Naive B cell (primary cell): ENCODE measurements at regions not wholly inside any gene's neighbourhood (a gene's known extent, or its start where the extent isn't known, plus 50 kb on each side); places are given as distances from the start of the nearest gene placed in this dataset.

Experiments used
- ATAC-seq, 2 donors: fragments of 150-1000 bp; cut with Tn5 transposase; 2 replicates each; pipeline ENCODE4 v1.10.0; 2021; ENCODE audit warnings: low read depth in 2 of 2, mild to moderate bottlenecking in 2 of 2, moderate library complexity in 2 of 2
- DNase-seq: peaks from one replicate; pipeline ENCODE4 v3.0.0; 2022
- H3K27ac Mint-ChIP-seq, 6 donors: one replicate each; pipeline ENCODE4 v1.8.0; 2020 to 2022; ENCODE audit warnings: mild to moderate bottlenecking in 6 of 6, mixed read lengths in 6 of 6, moderate library complexity in 5 of 6, inconsistent platforms in 2 of 6
- H3K27me3 Mint-ChIP-seq, 3 donors: one replicate each; pipeline ENCODE4 v1.8.0; 2021 to 2022; ENCODE audit warnings: mixed read lengths in 3 of 3, mild to moderate bottlenecking in 1 of 3
- H3K36me3 Mint-ChIP-seq, 2 donors: one replicate each; pipeline ENCODE4 v1.8.0; 2020 to 2022; ENCODE audit warnings: mixed read lengths in 2 of 2, inconsistent platforms in 1 of 2, mild to moderate bottlenecking in 1 of 2
- H3K4me1 Mint-ChIP-seq, 3 donors: one replicate each; pipeline ENCODE4 v1.8.0; 2020 to 2022; ENCODE audit warnings: mixed read lengths in 3 of 3, inconsistent platforms in 1 of 3, mild to moderate bottlenecking in 1 of 3, moderate library complexity in 1 of 3
- H3K4me3 Mint-ChIP-seq, 8 donors: one replicate each; pipeline ENCODE4 v1.8.0; 2020 to 2022; ENCODE audit warnings: mild to moderate bottlenecking in 8 of 8, mixed read lengths in 8 of 8, moderate library complexity in 8 of 8, inconsistent platforms in 2 of 8
- H3K9me3 Mint-ChIP-seq, 7 donors: one replicate each; pipeline ENCODE4 v1.8.0; 2020 to 2022; ENCODE audit warnings: mixed read lengths in 7 of 7, mild to moderate bottlenecking in 5 of 7, inconsistent platforms in 2 of 7, moderate library complexity in 1 of 7

- no peak overlapping the region for H3K4me3 Mint-ChIP-seq
- DNase-seq (no peak), ATAC-seq (no peak)
- H3K4me1 Mint-ChIP-seq = no peaks in the 10 kb centered on the region
- no peaks in the 10 kb centered on the region for H3K36me3 Mint-ChIP-seq
- H3K9me3 Mint-ChIP-seq = peaks cover 0 to 3% (median 0%) of the 10 kb centered on the region in 7 donors
- H3K27ac Mint-ChIP-seq = no peak overlapping the region
- H3K27me3 Mint-ChIP-seq = no peaks in the 10 kb centered on the region
Observed at GRCh38 chr7:84624527-84624926, 429.9 kb upstream of the SEMA3A start.

GRCh38 chr7:84617265-84618030 lies 422.9 kb upstream of the SEMA3A start:
- no peaks in the 10 kb centered on the region for H3K27me3 Mint-ChIP-seq
- DNase-seq (no peak), ATAC-seq (no peak)
- H3K9me3 Mint-ChIP-seq = peaks cover 0 to 3% (median 0%) of the 10 kb centered on the region in 7 donors
- no peaks in the 10 kb centered on the region for H3K36me3 Mint-ChIP-seq
- H3K4me1 Mint-ChIP-seq = no peaks in the 10 kb centered on the region
- H3K27ac Mint-ChIP-seq = no peak overlapping the region
- H3K4me3 Mint-ChIP-seq = no peak overlapping the region

GRCh38 chr7:84614821-84615501 lies 420.4 kb upstream of the SEMA3A start:
- DNase-seq (no peak), ATAC-seq (no peak)
- no peak overlapping the region for H3K27ac Mint-ChIP-seq
- H3K9me3 Mint-ChIP-seq = no peaks in the 10 kb centered on the region
- no peaks in the 10 kb centered on the region for H3K36me3 Mint-ChIP-seq
- no peak overlapping the region for H3K4me3 Mint-ChIP-seq
- H3K4me1 Mint-ChIP-seq = no peaks in the 10 kb centered on the region
- H3K27me3 Mint-ChIP-seq = no peaks in the 10 kb centered on the region

- peaks cover 0 to 8% (median 0%) of the 10 kb centered on the region in 7 donors for H3K9me3 Mint-ChIP-seq
Observed at GRCh38 chr7:84612981-84613681, 418.5 kb upstream of the SEMA3A start.

GRCh38 chr7:84611391-84611790 lies 416.8 kb upstream of the SEMA3A start:
- H3K36me3 Mint-ChIP-seq = no peaks in the 10 kb centered on the region

More at GRCh38 chr7:84612981-84613681, 418.5 kb upstream of the SEMA3A start:
- no peak for ATAC-seq
- Mint-ChIP-seq H3K36me3 (no peaks in the 10 kb centered on the region), H3K27ac (no peak overlapping the region), H3K4me3 (no peak overlapping the region), H3K27me3 (no peaks in the 10 kb centered on the region), H3K4me1 (no peaks in the 10 kb centered on the region)
- DNase-seq = no peak

GRCh38 chr7:84610390-84610789 lies 415.8 kb upstream of the SEMA3A start:
- Mint-ChIP-seq H3K4me3 (no peak overlapping the region), H3K9me3 (peaks cover 0 to 8% (median 0%) of the 10 kb centered on the region in 7 donors), H3K4me1 (no peaks in the 10 kb centered on the region), H3K27ac (no peak overlapping the region), H3K36me3 (no peaks in the 10 kb centered on the region), H3K27me3 (no peaks in the 10 kb centered on the region)
- ATAC-seq (no peak), DNase-seq (no peak)

More at GRCh38 chr7:84611391-84611790, 416.8 kb upstream of the SEMA3A start:
- no peak overlapping the region for H3K27ac Mint-ChIP-seq
- no peak overlapping the region for H3K4me3 Mint-ChIP-seq
- ATAC-seq (no peak), DNase-seq (no peak)
- H3K4me1 Mint-ChIP-seq = no peaks in the 10 kb centered on the region
- H3K9me3 Mint-ChIP-seq = peaks cover 0 to 8% (median 0%) of the 10 kb centered on the region in 7 donors
- H3K27me3 Mint-ChIP-seq = no peaks in the 10 kb centered on the region

GRCh38 chr7:84605301-84605700 lies 410.7 kb upstream of the SEMA3A start:
- no peak for DNase-seq
- no peaks in the 10 kb centered on the region for H3K36me3 Mint-ChIP-seq
- no peak overlapping the region for H3K4me3 Mint-ChIP-seq
- no peak overlapping the region for H3K27ac Mint-ChIP-seq
- ATAC-seq = no peak
- no peaks in the 10 kb centered on the region for H3K27me3 Mint-ChIP-seq
- no peaks in the 10 kb centered on the region for H3K4me1 Mint-ChIP-seq
- peaks cover 4 to 29% (median 13%) of the 10 kb centered on the region in 7 donors for H3K9me3 Mint-ChIP-seq

- Mint-ChIP-seq H3K36me3 (no peaks in the 10 kb centered on the region), H3K9me3 (peaks cover 4 to 29% (median 10%) of the 10 kb centered on the region in 7 donors), H3K4me3 (no peak overlapping the region), H3K27me3 (no peaks in the 10 kb centered on the region), H3K27ac (no peak overlapping the region), H3K4me1 (no peaks in the 10 kb centered on the region)
- ATAC-seq (no peak), DNase-seq (no peak)
Observed at GRCh38 chr7:84603545-84603944, 409.0 kb upstream of the SEMA3A start.

GRCh38 chr7:84595026-84595425 lies 400.4 kb upstream of the SEMA3A start:
- Mint-ChIP-seq H3K9me3 (peaks cover 0 to 12% (median 7%) of the 10 kb centered on the region in 7 donors), H3K27me3 (no peaks in the 10 kb centered on the region), H3K4me1 (no peaks in the 10 kb centered on the region), H3K4me3 (no peak overlapping the region), H3K36me3 (no peaks in the 10 kb centered on the region), H3K27ac (no peak overlapping the region)
- no peak for ATAC-seq
- DNase-seq = no peak

- Mint-ChIP-seq H3K27ac (no peak overlapping the region), H3K27me3 (no peaks in the 10 kb centered on the region), H3K4me3 (no peak overlapping the region), H3K4me1 (no peaks in the 10 kb centered on the region), H3K9me3 (peaks cover 0 to 12% (median 4%) of the 10 kb centered on the region in 7 donors), H3K36me3 (no peaks in the 10 kb centered on the region)
- no peak for DNase-seq
- no peak for ATAC-seq
Observed at GRCh38 chr7:84591897-84592296, 397.3 kb upstream of the SEMA3A start.

GRCh38 chr7:84589012-84589411 lies 394.4 kb upstream of the SEMA3A start:
- no peaks in the 10 kb centered on the region for H3K27me3 Mint-ChIP-seq

GRCh38 chr7:84583331-84583730 lies 388.7 kb upstream of the SEMA3A start:
- Mint-ChIP-seq H3K36me3 (no peaks in the 10 kb centered on the region), H3K27me3 (no peaks in the 10 kb centered on the region), H3K4me3 (no peak overlapping the region), H3K27ac (no peak overlapping the region), H3K4me1 (no peaks in the 10 kb centered on the region), H3K9me3 (peaks cover 0 to 5% (median 0%) of the 10 kb centered on the region in 7 donors)
- DNase-seq (no peak), ATAC-seq (no peak)

More at GRCh38 chr7:84589012-84589411, 394.4 kb upstream of the SEMA3A start:
- no peak overlapping the region for H3K4me3 Mint-ChIP-seq
- ATAC-seq (no peak), DNase-seq (no peak)
- H3K36me3 Mint-ChIP-seq = no peaks in the 10 kb centered on the region
- H3K27ac Mint-ChIP-seq = no peak overlapping the region
- H3K4me1 Mint-ChIP-seq = no peaks in the 10 kb centered on the region
- peaks cover 0 to 9% (median 5%) of the 10 kb centered on the region in 7 donors for H3K9me3 Mint-ChIP-seq

- H3K27ac Mint-ChIP-seq = no peak overlapping the region
- no peak for DNase-seq
Observed at GRCh38 chr7:84582747-84583146, 388.2 kb upstream of the SEMA3A start.

More at GRCh38 chr7:84582747-84583146, 388.2 kb upstream of the SEMA3A start:
- Mint-ChIP-seq H3K9me3 (peaks cover 0 to 5% (median 0%) of the 10 kb centered on the region in 7 donors), H3K27me3 (no peaks in the 10 kb centered on the region), H3K36me3 (no peaks in the 10 kb centered on the region), H3K4me1 (no peaks in the 10 kb centered on the region), H3K4me3 (no peak overlapping the region)
- no peak for ATAC-seq
